NCI-H345 (cell line): ENCODE measurements at regions not wholly inside any gene's neighbourhood (a gene's known extent, or its start where the extent isn't known, plus 50 kb on each side); places are given as distances from the start of the nearest gene placed in this dataset.
"Not testable (repeated sequence)": the region's sequence is repeated elsewhere in the genome, so short reads cannot be mapped to it uniquely, and the experiment has no call there.

ENCODE experiments used
- DNase-seq: peaks from one replicate; lab custom pipeline; 2025; lab: John Stamatoyannopoulos, UW

GRCh38 chr1:83472066-83472465, 526.9 kb downstream of the TTLL7 start:
- not testable (repeated sequence) for DNase-seq

GRCh38 chr1:83471272-83471671, 527.7 kb downstream of the TTLL7 start:
- DNase-seq, result not testable (repeated sequence)

GRCh38 chr1:83468336-83468735, 530.6 kb downstream of the TTLL7 start:
- DNase-seq, result not testable (repeated sequence)

- not testable (repeated sequence) for DNase-seq
These were observed 541.1 kb downstream of the TTLL7 start for GRCh38 chr1:83457735-83458248.

GRCh38 chr1:83457281-83457680, 541.7 kb downstream of the TTLL7 start:
- DNase-seq, result not testable (repeated sequence)

GRCh38 chr1:83455753-83456152, 543.2 kb downstream of the TTLL7 start:
- not testable (repeated sequence) for DNase-seq

GRCh38 chr1:83445873-83446272, 553.1 kb downstream of the TTLL7 start:
- DNase-seq, result not testable (repeated sequence)

GRCh38 chr1:83442412-83442811, 556.5 kb downstream of the TTLL7 start:
- DNase-seq, result not testable (repeated sequence)

- not testable (repeated sequence) for DNase-seq
These were observed 558.3 kb downstream of the TTLL7 start for GRCh38 chr1:83440586-83440985.

- not testable (repeated sequence) for DNase-seq
These were observed 558.9 kb downstream of the TTLL7 start for GRCh38 chr1:83440021-83440420.

GRCh38 chr1:83438316-83438715, 560.6 kb downstream of the TTLL7 start:
- DNase-seq, result not testable (repeated sequence)

GRCh38 chr1:83435336-83435735, 563.6 kb downstream of the TTLL7 start:
- not testable (repeated sequence) for DNase-seq

- not testable (repeated sequence) for DNase-seq
These were observed 571.4 kb downstream of the TTLL7 start for GRCh38 chr1:83427566-83427965.

GRCh38 chr1:83423382-83423781, 575.5 kb downstream of the TTLL7 start:
- not testable (repeated sequence) for DNase-seq

- DNase-seq, result no peak
These were observed 580.4 kb downstream of the TTLL7 start for GRCh38 chr1:83418558-83418957.

GRCh38 chr1:83413839-83414107, 585.2 kb downstream of the TTLL7 start:
- DNase-seq, result not testable (repeated sequence)

GRCh38 chr1:83410746-83411413, 588.1 kb downstream of the TTLL7 start:
- not testable (repeated sequence) for DNase-seq

GRCh38 chr1:83406693-83407371, 592.1 kb downstream of the TTLL7 start:
- DNase-seq, result not testable (repeated sequence)

GRCh38 chr1:83405789-83406188, 593.1 kb downstream of the TTLL7 start:
- DNase-seq, result not testable (repeated sequence)

- not testable (repeated sequence) for DNase-seq
These were observed 595.4 kb downstream of the TTLL7 start for GRCh38 chr1:83403500-83403899.

GRCh38 chr1:83401146-83401545, 597.8 kb downstream of the TTLL7 start:
- peak; percentile 65 for DNase-seq

GRCh38 chr1:83400173-83400572, 598.8 kb downstream of the TTLL7 start:
- not testable (repeated sequence) for DNase-seq

GRCh38 chr1:83398125-83398524, 600.8 kb downstream of the TTLL7 start:
- DNase-seq, result not testable (repeated sequence)
